ENCODE measurements at regions not wholly inside any gene's neighbourhood (a gene's known extent, or its start where the extent isn't known, plus 50 kb on each side); places are given as distances from the start of the nearest gene placed in this dataset.

DNA sequence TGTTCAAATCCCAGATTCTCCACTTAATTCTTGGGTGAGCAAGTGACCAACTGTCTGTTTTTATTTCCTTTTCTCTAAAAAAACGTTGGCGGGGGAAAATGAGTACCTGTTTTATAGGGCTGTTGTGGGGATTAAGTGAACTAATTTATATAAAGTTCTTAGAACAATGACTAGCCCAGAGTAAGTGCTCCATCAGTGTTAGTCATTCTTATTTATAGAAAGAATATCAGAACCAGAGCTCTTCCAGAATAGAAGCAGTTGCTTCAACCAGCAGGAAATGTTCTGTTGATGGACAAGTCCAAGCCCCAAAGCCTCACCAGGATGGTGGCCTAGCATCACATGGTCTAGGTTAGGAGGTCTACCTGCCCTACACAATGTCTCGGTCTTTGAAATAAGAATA is 379.2 kb downstream of the ACTL7B start:
- ATAC-seq (peak; percentile 6; the same call in 1 of the 2 replicates), DNase-seq (peak; percentile 65)
- Histone ChIP-seq H3F3A (ENCODE audit: low read length, unreplicated experiment) (peaks cover 3% of the 10 kb centered on the region), H3K9me2 (replicated peaks; ENCODE audit: low read length) (no peaks in the 10 kb centered on the region), H3K36me3 (ENCODE audit: low read depth, low read length) (no peaks in the 10 kb centered on the region), H2AFZ (ENCODE audit: low read length) (no peak overlapping the region), H4K20me1 (ENCODE audit: low read length) (no peaks in the 10 kb centered on the region), H3K4me3 (ENCODE audit: low read length) (no peak overlapping the region), H3K27ac (ENCODE audit: low read length) (peak overlapping the region; percentile 99), H3K9ac (ENCODE audit: low read length) (peak overlapping the region; percentile 92), H3K79me2 (ENCODE audit: low read length) (no peaks in the 10 kb centered on the region), H3K9me3 (ENCODE audit: low read length) (no peaks in the 10 kb centered on the region), H3K27me3 (ENCODE audit: low read length) (no peaks in the 10 kb centered on the region), H3K4me2 (ENCODE audit: low read length) (peak overlapping the region; percentile 65), H3K4me1 (ENCODE audit: insufficient read depth, low read length) (peaks cover 70% of the 10 kb centered on the region)
- ChIA-PET CTCF (no interaction called here), POLR2A (ENCODE audit: unreplicated experiment) (no interaction called here)
- no TSS peak for BruUV-seq (replicated peaks)
- intact Hi-C loops (cut with micrococcal nuclease): loop anchor here (10.0 kb wide), 1 partner anchor 722 kb away; no protein-coding TSS in a partner anchor
- TF ChIP-seq EZH2phosphoT487 (IDR thresholded peaks at IDR 0.05; ENCODE audit: borderline replicate concordance, low read length): no peak
- no peak for TF ChIP-seq EZH2 (IDR thresholded peaks at IDR 0.05; ENCODE audit: low read length, unreplicated experiment)
- no peak for TF ChIP-seq CTCF (conservative IDR thresholded peaks at IDR 0.05; ENCODE audit: low read depth, low read length)

- Histone ChIP-seq H3K79me2 (ENCODE audit: low read length) (no peaks in the 10 kb centered on the region), H3K9ac (ENCODE audit: low read length) (peak overlapping the region; percentile 92), H3F3A (ENCODE audit: low read length, unreplicated experiment) (peaks cover 3% of the 10 kb centered on the region), H3K9me2 (replicated peaks; ENCODE audit: low read length) (no peaks in the 10 kb centered on the region), H2AFZ (ENCODE audit: low read length) (no peak overlapping the region), H3K4me3 (ENCODE audit: low read length) (no peak overlapping the region), H3K27ac (ENCODE audit: low read length) (peak overlapping the region; percentile 99), H3K9me3 (ENCODE audit: low read length) (no peaks in the 10 kb centered on the region), H3K4me2 (ENCODE audit: low read length) (peak overlapping the region; percentile 65), H4K20me1 (ENCODE audit: low read length) (no peaks in the 10 kb centered on the region), H3K36me3 (ENCODE audit: low read depth, low read length) (no peaks in the 10 kb centered on the region), H3K27me3 (ENCODE audit: low read length) (no peaks in the 10 kb centered on the region), H3K4me1 (ENCODE audit: insufficient read depth, low read length) (peaks cover 70% of the 10 kb centered on the region)
- ATAC-seq (no peak), DNase-seq (peak; percentile 5)
- TF ChIP-seq CTCF (conservative IDR thresholded peaks at IDR 0.05; ENCODE audit: low read depth, low read length) (no peak), EZH2 (IDR thresholded peaks at IDR 0.05; ENCODE audit: low read length, unreplicated experiment) (no peak), EZH2phosphoT487 (IDR thresholded peaks at IDR 0.05; ENCODE audit: borderline replicate concordance, low read length) (no peak)
- no TSS peak for BruUV-seq (replicated peaks)
- intact Hi-C loops (cut with micrococcal nuclease): loop anchor here (10.0 kb wide), 1 partner anchor 721 kb away; no protein-coding TSS in a partner anchor
- POLR2A ChIA-PET (ENCODE audit: unreplicated experiment): no interaction called here
- CTCF ChIA-PET: no interaction called here
Observed at GRCh38 chr9:108475813-108476212, 380.0 kb downstream of the ACTL7B start.

- TF ChIP-seq CTCF (conservative IDR thresholded peaks at IDR 0.05; ENCODE audit: low read depth, low read length): no peak
- TF ChIP-seq EZH2phosphoT487 (IDR thresholded peaks at IDR 0.05; ENCODE audit: borderline replicate concordance, low read length): no peak
- TF ChIP-seq EZH2 (IDR thresholded peaks at IDR 0.05; ENCODE audit: low read length, unreplicated experiment): no peak
- no peaks in the 10 kb centered on the region for H3K36me3 ChIP-seq (ENCODE audit: low read depth, low read length)
- no TSS peak for BruUV-seq (replicated peaks)
- ChIA-PET POLR2A (ENCODE audit: unreplicated experiment) (no interaction called here), CTCF (no interaction called here)
- no peaks in the 10 kb centered on the region for H3K9me3 ChIP-seq (ENCODE audit: low read length)
- no peaks in the 10 kb centered on the region for H3K9me2 ChIP-seq (replicated peaks; ENCODE audit: low read length)
- H3F3A ChIP-seq (ENCODE audit: low read length, unreplicated experiment): peaks cover 3% of the 10 kb centered on the region
- H3K9ac ChIP-seq (ENCODE audit: low read length): peak overlapping the region; percentile 80
- intact Hi-C loops (cut with micrococcal nuclease): loop anchor here (10.0 kb wide), 1 partner anchor 720 kb away; no protein-coding TSS in a partner anchor
- H2AFZ ChIP-seq (ENCODE audit: low read length): no peak overlapping the region
- no peaks in the 10 kb centered on the region for H4K20me1 ChIP-seq (ENCODE audit: low read length)
- H3K27ac ChIP-seq (ENCODE audit: low read length): peak overlapping the region; percentile 98
- peak overlapping the region; percentile 33; the same call in 1 of the 2 replicates for H3K4me3 ChIP-seq (ENCODE audit: low read length)
- no peak for DNase-seq
- H3K79me2 ChIP-seq (ENCODE audit: low read length): no peaks in the 10 kb centered on the region
- no peaks in the 10 kb centered on the region for H3K27me3 ChIP-seq (ENCODE audit: low read length)
- ATAC-seq: no peak
- peaks cover 71% of the 10 kb centered on the region for H3K4me1 ChIP-seq (ENCODE audit: insufficient read depth, low read length)
- H3K4me2 ChIP-seq (ENCODE audit: low read length): peak overlapping the region; percentile 71
Observed at GRCh38 chr9:108474356-108474755, 381.4 kb downstream of the ACTL7B start.
